HepG2 (cell line): ENCODE measurements at regions not wholly inside any gene's neighbourhood (a gene's known extent, or its start where the extent isn't known, plus 50 kb on each side); places are given as distances from the start of the nearest gene placed in this dataset.
A peak's percentile ranks its signal among the peaks of the same experiment; 100 is the strongest.

Experiments used
- ATAC-seq: fragments of 200-7000 bp; cut with Tn5 transposase; 3 replicates; pipeline ENCODE4 v1.9.1; 2020; ENCODE audit warnings: mild to moderate bottlenecking, moderate library complexity
- BruUV-seq: library from RNA; stranded (reverse); fragments of 400-500 nt; replicated peaks from 2 replicates; lab custom pipeline; 2021; lab: Mats Ljungman, UMichigan
- CTCF ChIA-PET: fragments of 300-600 bp; formaldehyde crosslinking; extraction: SDS; loops from one replicate; lab custom pipeline; 2021; ENCODE audit warnings: low total read pairs, inconsistent platforms, low intra/inter-chr PET ratio; lab: Yijun Ruan, JAX
- POLR2A ChIA-PET: fragments of 350-600 bp; sonication (Branson Sonifier 250); formaldehyde crosslinking; loops from one replicate; lab custom pipeline; 2020; ENCODE audit warnings: antibody characterized with exemption, inconsistent platforms; lab: Yijun Ruan, JAX
- DNase-seq: peaks from one replicate; pipeline ENCODE4 v3.0.0-alpha.2; 2015; ENCODE audit warnings: low spot score
- FAIRE-seq: peaks from 3 replicates; lab custom pipeline; 2011; peaks lifted over from hg19 to GRCh38; lab: Jason Lieb, UNC
- H2AFZ ChIP-seq: one replicate; pipeline ENCODE4 v1.6.1; 2011; ENCODE audit warnings: low read length, inconsistent platforms
- H3K27ac ChIP-seq: fragments of 300-600 bp; 3 replicates; pipeline ENCODE4 v1.8.0; 2011; ENCODE audit warnings: mixed run types, mild to moderate bottlenecking, mixed read lengths, low read length, inconsistent platforms; ENCODE audit not compliant: insufficient read depth; ENCODE audit errors: extremely low read length
- H3K27me3 ChIP-seq, 2 experiments: fragments of 200-600 bp in 1 of 2; 2 replicates in 1 of 2; 3 replicates in 1 of 2; pipeline versions ENCODE4 v1.6.0 to v1.8.0; 2011; ENCODE audit warnings: low read length in 2 of 2, mild to moderate bottlenecking in 2 of 2, moderate library complexity in 2 of 2, inconsistent platforms in 1 of 2; ENCODE audit not compliant: insufficient read depth in 2 of 2, control insufficient read depth in 1 of 2
- H3K36me3 ChIP-seq, 2 experiments: fragments of 200-600 bp in 1 of 2; replicated peaks in 1 of 2; 2 replicates in 1 of 2; 3 replicates in 1 of 2; pipeline versions ENCODE4 v1.5.1 to v1.8.0; 2011; ENCODE audit warnings: low read length in 2 of 2, inconsistent platforms in 1 of 2; ENCODE audit not compliant: insufficient read depth in 2 of 2, control insufficient read depth in 1 of 2
- H3K4me1 ChIP-seq: 2 replicates; pipeline ENCODE4 v1.5.1; 2012; ENCODE audit warnings: low read length, inconsistent platforms; ENCODE audit not compliant: insufficient read depth
- H3K4me2 ChIP-seq: 2 replicates; pipeline ENCODE4 v1.6.0; 2011; ENCODE audit warnings: low read depth, low read length, inconsistent platforms
- H3K4me3 ChIP-seq, 3 experiments: fragments of 200-600 bp in 1 of 3; sonication (generic), shearing (Covaris generic) in 1 of 3; replicated peaks in 1 of 3; 2 replicates each; pipeline ENCODE4 v1.5.1; 2011 to 2016; ENCODE audit warnings: low read length in 3 of 3, inconsistent platforms in 2 of 3, low read depth in 2 of 3, mild to moderate bottlenecking in 2 of 3, control low read depth in 1 of 3, mixed read lengths in 1 of 3; ENCODE audit not compliant: insufficient read depth in 1 of 3
- H3K79me2 ChIP-seq: one replicate; pipeline ENCODE4 v1.6.1; 2011; ENCODE audit warnings: low read length, inconsistent platforms; ENCODE audit not compliant: insufficient read depth
- H3K9ac ChIP-seq: 2 replicates; pipeline ENCODE4 v1.6.0; 2011; ENCODE audit warnings: mild to moderate bottlenecking, low read depth, low read length, inconsistent platforms; ENCODE audit not compliant: insufficient read depth
- H3K9me3 ChIP-seq: 2 replicates; pipeline ENCODE4 v1.5.1; 2012; ENCODE audit warnings: mild to moderate bottlenecking, low read length
- H4K20me1 ChIP-seq: 2 replicates; pipeline ENCODE4 v1.6.0; 2011; ENCODE audit warnings: inconsistent platforms, mild to moderate bottlenecking, low read length, moderate library complexity; ENCODE audit not compliant: insufficient read depth
- ARNT ChIP-seq: fragments of 450-650 bp; IDR thresholded peaks from 2 replicates; pipeline ENCODE4 v1.6.1; 2017
- BHLHE40 ChIP-seq: IDR thresholded peaks from 2 replicates; pipeline ENCODE4 v1.6.1; 2011; ENCODE audit warnings: low read length, improper control_type of control experiment
- GTF3A ChIP-seq: sonication (generic); formaldehyde crosslinking; conservative IDR thresholded peaks from 2 replicates; pipeline ENCODE4 v1.4.0; 2020; ENCODE audit warnings: mild to moderate bottlenecking, missing genetic modification reagents
- NCOA5 ChIP-seq: sonication (generic); formaldehyde crosslinking; IDR thresholded peaks from 2 replicates; pipeline ENCODE4 v1.4.0; 2020; ENCODE audit warnings: missing genetic modification reagents
- PAX8 ChIP-seq: sonication (generic); formaldehyde crosslinking; IDR thresholded peaks from 2 replicates; pipeline ENCODE4 v1.8.0; 2022; ENCODE audit warnings: mild to moderate bottlenecking, missing genetic modification reagents, borderline replicate concordance
- RARA ChIP-seq: IDR thresholded peaks from 2 replicates; pipeline ENCODE4 v1.6.1; 2016; ENCODE audit warnings: missing genetic modification reagents, missing compliant biosample characterization
- SOX5 ChIP-seq: IDR thresholded peaks from 2 replicates; pipeline ENCODE4 v1.6.1; 2016; ENCODE audit warnings: borderline replicate concordance
- TGIF2 ChIP-seq: IDR thresholded peaks from 2 replicates; pipeline ENCODE4 v1.6.1; 2016; ENCODE audit warnings: control low read depth, missing compliant biosample characterization
- TRAFD1 ChIP-seq: sonication (generic); formaldehyde crosslinking; IDR thresholded peaks from 2 replicates; pipeline ENCODE4 v1.5.1; 2020; ENCODE audit warnings: missing genetic modification reagents, mild to moderate bottlenecking, borderline replicate concordance
- ZBTB49 ChIP-seq: sonication (generic); formaldehyde crosslinking; IDR thresholded peaks from 2 replicates; pipeline ENCODE4 v1.4.0; 2020; ENCODE audit warnings: missing genetic modification reagents, borderline replicate concordance
- ZNF597 ChIP-seq: sonication (generic); formaldehyde crosslinking; IDR thresholded peaks from 2 replicates; pipeline ENCODE4 v1.5.0; 2020; ENCODE audit warnings: missing genetic modification reagents
- ZNF616 ChIP-seq: sonication (generic); formaldehyde crosslinking; IDR thresholded peaks from 2 replicates; pipeline ENCODE4 v1.5.0; 2020; ENCODE audit warnings: low read depth, mild to moderate bottlenecking, missing genetic modification reagents
- ZNF839 ChIP-seq: sonication (generic); formaldehyde crosslinking; IDR thresholded peaks from 2 replicates; pipeline ENCODE4 v1.4.0; 2020; ENCODE audit warnings: missing genetic modification reagents, mild to moderate bottlenecking, borderline replicate concordance
- WGBS: methylation state at CpG from one replicate; pipeline ENCODE4 v1.1.6; 2017; ENCODE audit warnings: low lambda C conversion rate; 5-methylcytosine and 5-hydroxymethylcytosine counted together
- in situ Hi-C: cut with HindIII; loops from 2 replicates; pipeline ENCODE4 v1.10.0; 2017; ENCODE audit warnings: low pct_unique_long_range_greater_than_20kb; ENCODE audit not compliant: extremely low pct_ligation_motif_present
- intact Hi-C: fragments of 100-400 bp; cut with micrococcal nuclease; formaldehyde crosslinking; loops from one replicate; pipeline ENCODE4 v1.10.0; 2022; ENCODE audit not compliant: unreplicated experiment
- TF ChIP-seq, protein P1 (sequence below): sonication (generic); formaldehyde crosslinking; IDR thresholded peaks from 2 replicates; pipeline ENCODE4 v1.8.1; 2023; ENCODE audit warnings: mild to moderate bottlenecking, missing genetic modification reagents
- TF ChIP-seq, protein P2 (sequence below): sonication (generic); formaldehyde crosslinking; IDR thresholded peaks from 2 replicates; pipeline ENCODE4 v1.5.1; 2020; ENCODE audit warnings: missing genetic modification reagents, mild to moderate bottlenecking, borderline replicate concordance

DNA sequence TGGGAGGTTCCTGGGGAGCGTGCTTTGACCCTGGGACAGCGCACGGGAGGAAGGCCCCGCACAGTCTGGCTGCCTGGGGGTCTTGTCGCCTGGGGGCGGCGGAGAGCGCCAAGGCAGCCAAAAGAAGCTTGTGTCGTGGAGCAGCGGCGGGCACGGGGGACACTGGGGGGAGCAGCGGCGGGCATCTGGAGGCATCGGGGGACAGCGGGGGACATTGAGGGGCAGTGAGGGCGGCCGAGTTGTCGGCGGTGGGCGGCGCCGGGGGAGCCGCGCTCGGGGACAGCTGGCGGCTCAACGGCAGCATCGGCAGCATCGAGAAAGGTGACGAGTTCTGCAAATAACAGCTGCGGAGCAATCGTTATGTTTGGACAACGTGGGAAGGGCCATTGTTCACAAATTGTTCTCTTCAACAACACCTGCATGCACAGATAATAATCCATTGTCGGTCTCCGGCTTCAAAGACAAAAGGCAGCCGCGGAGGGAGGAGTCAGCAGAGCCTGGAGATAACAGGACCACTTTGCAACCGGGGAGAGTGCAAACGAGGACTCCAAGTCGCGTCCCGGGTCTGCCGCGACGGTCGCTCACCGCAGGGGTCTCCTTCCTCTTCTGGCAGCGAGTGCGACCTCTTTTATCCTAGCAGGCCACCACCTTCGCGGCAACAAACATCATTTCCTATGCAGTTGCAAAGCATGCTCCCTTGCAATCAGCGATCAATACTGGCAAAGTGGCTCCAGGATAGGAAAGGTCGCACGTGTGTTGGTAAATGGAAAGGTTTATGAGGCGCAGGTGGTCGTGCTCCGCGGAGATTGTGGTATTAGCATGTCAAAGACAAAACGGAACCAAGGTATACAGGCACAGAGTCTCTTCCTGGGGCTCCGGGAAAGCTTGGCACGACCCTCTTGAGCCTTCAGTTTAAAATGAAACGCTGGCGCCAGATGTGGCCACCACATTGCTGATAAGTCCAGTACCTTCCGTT, 132.3 kb upstream of the DLX2 start:
- Histone ChIP-seq H3K27me3 (peaks cover 6 to 59% of the 10 kb centered on the region in 2 experiments; a peak in 4 of 5 replicates), H3K79me2 (no peaks in the 10 kb centered on the region), H3K36me3 (no peaks in the 10 kb centered on the region), H3K4me3 (peak overlapping the region; percentile 3 to 50 (median 14); a peak in 3 of 6 replicates), H2AFZ (no peak overlapping the region), H3K9me3 (no peaks in the 10 kb centered on the region), H3K4me1 (peaks cover 17% of the 10 kb centered on the region), H3K4me2 (peak overlapping the region; percentile 72), H4K20me1 (no peaks in the 10 kb centered on the region), H3K27ac (no peak overlapping the region), H3K9ac (no peak overlapping the region)
- DNase-seq (peak; percentile 56), ATAC-seq (peak; percentile 68), FAIRE-seq (no peak)
- intact Hi-C loops: no loop called here
- CTCF ChIA-PET: no interaction called here
- BruUV-seq: no TSS peak
- 10% methylated on average over 62 of the region's 65 CpGs for WGBS
- in situ Hi-C loops: no loop called here
- POLR2A ChIA-PET: no interaction called here
- TF ChIP-seq ZNF597: no peak
- TF ChIP-seq, protein P1, sequence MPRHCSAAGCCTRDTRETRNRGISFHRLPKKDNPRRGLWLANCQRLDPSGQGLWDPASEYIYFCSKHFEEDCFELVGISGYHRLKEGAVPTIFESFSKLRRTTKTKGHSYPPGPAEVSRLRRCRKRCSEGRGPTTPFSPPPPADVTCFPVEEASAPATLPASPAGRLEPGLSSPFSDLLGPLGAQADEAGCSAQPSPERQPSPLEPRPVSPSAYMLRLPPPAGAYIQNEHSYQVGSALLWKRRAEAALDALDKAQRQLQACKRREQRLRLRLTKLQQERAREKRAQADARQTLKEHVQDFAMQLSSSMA (CRISPR knock-in tag): no peak
- TF ChIP-seq ZBTB49 (CRISPR knock-in tag): no peak
- no peak for TF ChIP-seq GTF3A (CRISPR knock-in tag)
- TF ChIP-seq, protein P2, sequence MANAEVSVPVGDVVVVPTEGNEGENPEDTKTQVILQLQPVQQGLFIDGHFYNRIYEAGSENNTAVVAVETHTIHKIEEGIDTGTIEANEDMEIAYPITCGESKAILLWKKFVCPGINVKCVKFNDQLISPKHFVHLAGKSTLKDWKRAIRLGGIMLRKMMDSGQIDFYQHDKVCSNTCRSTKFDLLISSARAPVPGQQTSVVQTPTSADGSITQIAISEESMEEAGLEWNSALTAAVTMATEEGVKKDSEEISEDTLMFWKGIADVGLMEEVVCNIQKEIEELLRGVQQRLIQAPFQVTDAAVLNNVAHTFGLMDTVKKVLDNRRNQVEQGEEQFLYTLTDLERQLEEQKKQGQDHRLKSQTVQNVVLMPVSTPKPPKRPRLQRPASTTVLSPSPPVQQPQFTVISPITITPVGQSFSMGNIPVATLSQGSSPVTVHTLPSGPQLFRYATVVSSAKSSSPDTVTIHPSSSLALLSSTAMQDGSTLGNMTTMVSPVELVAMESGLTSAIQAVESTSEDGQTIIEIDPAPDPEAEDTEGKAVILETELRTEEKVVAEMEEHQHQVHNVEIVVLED: 0 out of 2 replicates have a peak, but pooled peaks have one; percentile 21
- TF ChIP-seq SOX5 (CRISPR knock-in tag): peak; percentile 95
- TF ChIP-seq TRAFD1: no peak
- no peak for TF ChIP-seq RARA (CRISPR knock-in tag)
- TF ChIP-seq ZNF839 (CRISPR knock-in tag): no peak
- no peak for TF ChIP-seq NCOA5 (CRISPR knock-in tag)
- no peak for TF ChIP-seq TGIF2
- no peak for TF ChIP-seq ARNT
- TF ChIP-seq BHLHE40: peak; percentile 42; the same call in 1 of the 2 replicates
- TF ChIP-seq PAX8 (CRISPR knock-in tag): no peak
- no peak for TF ChIP-seq ZNF616 (CRISPR knock-in tag)
